Nephron progenitor cell (in vitro differentiated cells): ENCODE measurements at regions not wholly inside any gene's neighbourhood (a gene's known extent, or its start where the extent isn't known, plus 50 kb on each side); places are given as distances from the start of the nearest gene placed in this dataset.

ENCODE experiments used
- DNase-seq: peaks from one replicate; pipeline ENCODE4 v3.0.0; 2021
- H3K27ac Mint-ChIP-seq: 2 replicates; pipeline ENCODE4 v1.8.0; 2021; ENCODE audit warnings: mild to moderate bottlenecking, moderate library complexity, mixed read lengths
- H3K27me3 Mint-ChIP-seq: 2 replicates; pipeline ENCODE4 v1.8.0; 2021; ENCODE audit warnings: mild to moderate bottlenecking, low read depth, mixed read lengths; ENCODE audit not compliant: poor library complexity
- H3K36me3 Mint-ChIP-seq: 2 replicates; pipeline ENCODE4 v1.8.0; 2021; ENCODE audit warnings: low read depth, mixed read lengths
- H3K4me1 Mint-ChIP-seq: 2 replicates; pipeline ENCODE4 v1.8.0; 2021; ENCODE audit warnings: mixed read lengths
- H3K4me3 Mint-ChIP-seq: 2 replicates; pipeline ENCODE4 v1.8.0; 2021; ENCODE audit warnings: mild to moderate bottlenecking, moderate library complexity, mixed read lengths
- H3K9me3 Mint-ChIP-seq: 2 replicates; pipeline ENCODE4 v1.8.0; 2021; ENCODE audit warnings: mild to moderate bottlenecking, moderate library complexity, mixed read lengths
- TF ChIP-seq, protein P1 (sequence below): fragments of 200-600 bp; sonication (generic); IDR thresholded peaks from 2 replicates; pipeline ENCODE4 v1.5.0; 2021; ENCODE audit warnings: antibody characterized with exemption

DNA sequence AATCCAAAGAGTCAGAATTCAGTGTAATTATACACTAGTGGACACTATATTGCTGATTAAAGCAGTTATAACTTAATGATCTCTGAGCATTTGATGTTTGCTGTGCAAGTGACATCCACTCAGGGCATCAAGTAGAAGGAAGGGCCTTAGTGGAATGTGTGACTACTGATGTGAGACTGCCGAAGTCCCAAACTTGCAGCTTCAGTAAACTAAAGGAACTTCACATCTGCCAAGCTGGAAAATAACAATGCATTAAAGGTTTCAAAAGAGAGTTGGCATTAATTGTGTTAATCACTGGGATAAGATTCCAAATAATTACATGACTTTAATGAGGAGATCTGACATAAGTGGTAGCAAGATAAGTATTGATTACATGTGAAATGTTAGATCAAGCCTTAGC is 52.5 kb upstream of the SLC25A4 start:
- peaks cover 19% of the 10 kb centered on the region for H3K4me1 Mint-ChIP-seq
- H3K27me3 Mint-ChIP-seq, result peaks cover 5% of the 10 kb centered on the region
- H3K27ac Mint-ChIP-seq, result no peak overlapping the region
- no peaks in the 10 kb centered on the region for H3K36me3 Mint-ChIP-seq
- DNase-seq, result no peak
- TF ChIP-seq, protein P1, sequence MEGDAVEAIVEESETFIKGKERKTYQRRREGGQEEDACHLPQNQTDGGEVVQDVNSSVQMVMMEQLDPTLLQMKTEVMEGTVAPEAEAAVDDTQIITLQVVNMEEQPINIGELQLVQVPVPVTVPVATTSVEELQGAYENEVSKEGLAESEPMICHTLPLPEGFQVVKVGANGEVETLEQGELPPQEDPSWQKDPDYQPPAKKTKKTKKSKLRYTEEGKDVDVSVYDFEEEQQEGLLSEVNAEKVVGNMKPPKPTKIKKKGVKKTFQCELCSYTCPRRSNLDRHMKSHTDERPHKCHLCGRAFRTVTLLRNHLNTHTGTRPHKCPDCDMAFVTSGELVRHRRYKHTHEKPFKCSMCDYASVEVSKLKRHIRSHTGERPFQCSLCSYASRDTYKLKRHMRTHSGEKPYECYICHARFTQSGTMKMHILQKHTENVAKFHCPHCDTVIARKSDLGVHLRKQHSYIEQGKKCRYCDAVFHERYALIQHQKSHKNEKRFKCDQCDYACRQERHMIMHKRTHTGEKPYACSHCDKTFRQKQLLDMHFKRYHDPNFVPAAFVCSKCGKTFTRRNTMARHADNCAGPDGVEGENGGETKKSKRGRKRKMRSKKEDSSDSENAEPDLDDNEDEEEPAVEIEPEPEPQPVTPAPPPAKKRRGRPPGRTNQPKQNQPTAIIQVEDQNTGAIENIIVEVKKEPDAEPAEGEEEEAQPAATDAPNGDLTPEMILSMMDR, result no peak
- H3K4me3 Mint-ChIP-seq, result no peak overlapping the region
- H3K9me3 Mint-ChIP-seq, result no peaks in the 10 kb centered on the region

DNA sequence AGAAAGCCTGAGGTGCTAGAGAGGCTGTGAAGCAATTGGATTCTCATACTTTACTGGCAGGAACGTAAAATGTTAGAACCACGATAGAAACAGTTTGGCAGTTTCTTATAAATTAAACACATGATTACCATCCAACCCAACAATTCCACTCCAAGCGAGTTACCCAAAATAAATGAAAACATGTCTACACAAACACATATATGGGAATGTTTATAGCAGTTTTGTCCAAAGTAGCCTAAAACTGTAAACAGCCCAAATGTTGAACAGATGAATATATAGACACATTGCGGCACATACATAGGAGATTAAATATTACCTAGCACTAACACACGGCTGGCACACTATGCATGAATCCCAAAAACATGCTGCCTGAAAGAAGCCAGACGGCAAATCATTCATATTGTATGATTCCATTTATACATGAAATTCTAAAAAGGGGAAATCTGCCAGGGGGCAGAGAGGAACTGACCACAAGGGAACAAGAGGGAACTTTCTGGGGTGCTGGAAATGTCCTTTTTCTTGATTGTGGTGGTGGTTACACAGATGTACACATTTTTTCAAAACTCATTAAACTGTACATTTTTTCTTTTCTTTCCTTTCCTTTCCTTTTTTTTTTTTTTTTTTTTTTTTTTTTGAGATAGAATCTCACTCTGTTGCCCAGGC is 50.4 kb upstream of the SLC25A4 start:
- Mint-ChIP-seq H3K27ac (no peak overlapping the region), H3K9me3 (no peaks in the 10 kb centered on the region), H3K4me1 (peaks cover 19% of the 10 kb centered on the region), H3K27me3 (peaks cover 5% of the 10 kb centered on the region), H3K4me3 (no peak overlapping the region), H3K36me3 (no peaks in the 10 kb centered on the region)
- TF ChIP-seq, protein P1, result no peak
- DNase-seq, result no peak
